T-cell (primary cell): ENCODE measurements at regions not wholly inside any gene's neighbourhood (a gene's known extent, or its start where the extent isn't known, plus 50 kb on each side); places are given as distances from the start of the nearest gene placed in this dataset.

ENCODE experiments used
- ATAC-seq, 4 experiments: fragments of 200-7000 bp in 3 of 4; fragments of 150-1000 bp in 1 of 4; cut with Tn5 transposase; replicated peaks in 1 of 4; 1 replicate in 3 of 4; 2 replicates in 1 of 4; pipeline ENCODE4 v1.10.0; 2021; ENCODE audit warnings: moderate library complexity in 3 of 4, mild to moderate bottlenecking in 2 of 4, moderate number of reproducible peaks in 1 of 4
- CTCF ChIA-PET, 2 donors: fragments of 300-600 bp; sonication (Branson Sonifier 250); formaldehyde crosslinking; loops; one replicate each; lab custom pipeline; 2022; ENCODE audit warnings: antibody characterized with exemption in 2 of 2; lab: Charles Lee
- POLR2A ChIA-PET, 2 donors: fragments of 300-600 bp; sonication (Branson Sonifier 250); formaldehyde crosslinking; loops; one replicate each; lab custom pipeline; 2022; ENCODE audit warnings: antibody characterized with exemption in 2 of 2; lab: Charles Lee
- DNase-seq, 35 experiments: peaks; one replicate each; pipeline versions ENCODE4 v3.0.0 to v3.0.0-alpha.2; 2013 to 2023
- H3K27ac ChIP-seq: one replicate; pipeline ENCODE4 v1.5.1; 2013; ENCODE audit warnings: low read length
- H3K27me3 ChIP-seq, 2 experiments: replicated peaks in 1 of 2; 1 replicate in 1 of 2; 2 replicates in 1 of 2; pipeline versions ENCODE4 v1.6.1 to v1.7.0; 2013; ENCODE audit warnings: low read length in 1 of 2, mixed read lengths in 1 of 2; ENCODE audit not compliant: control insufficient read depth in 2 of 2, insufficient read depth in 2 of 2; ENCODE audit errors: extremely low read depth in 1 of 2
- H3K36me3 ChIP-seq, 2 donors: 1 replicate in 1 of 2; 2 replicates in 1 of 2; pipeline versions ENCODE4 v1.6.1 to v1.7.0; 2013; ENCODE audit warnings: low read length in 1 of 2; ENCODE audit not compliant: control insufficient read depth in 2 of 2, insufficient read depth in 1 of 2; ENCODE audit errors: extremely low read depth in 1 of 2
- H3K4me1 ChIP-seq, 2 experiments: 1 replicate in 1 of 2; 2 replicates in 1 of 2; pipeline versions ENCODE4 v1.6.1 to v1.7.0; 2013; ENCODE audit warnings: low read length in 2 of 2, mixed read lengths in 1 of 2; ENCODE audit not compliant: insufficient read depth in 2 of 2, control insufficient read depth in 1 of 2; ENCODE audit errors: extremely low read depth in 1 of 2
- H3K4me3 ChIP-seq, 2 donors: 1 replicate in 1 of 2; 2 replicates in 1 of 2; pipeline versions ENCODE4 v1.5.1 to v1.7.0; 2013; ENCODE audit warnings: mild to moderate bottlenecking in 2 of 2, low read length in 1 of 2, moderate library complexity in 1 of 2; ENCODE audit not compliant: control insufficient read depth in 1 of 2; ENCODE audit errors: extremely low read depth in 1 of 2
- H3K9me3 ChIP-seq: 2 replicates; pipeline ENCODE4 v1.7.0; 2013
- H3K27ac Mint-ChIP-seq, 2 donors: one replicate each; pipeline ENCODE4 v1.8.0; 2020 to 2021; ENCODE audit warnings: mild to moderate bottlenecking in 2 of 2, mixed read lengths in 2 of 2
- H3K27me3 Mint-ChIP-seq, 2 donors: one replicate each; pipeline ENCODE4 v1.8.0; 2021 to 2022; ENCODE audit warnings: mixed read lengths in 2 of 2
- H3K36me3 Mint-ChIP-seq: one replicate; pipeline ENCODE4 v1.8.0; 2021; ENCODE audit warnings: mixed read lengths
- H3K4me1 Mint-ChIP-seq, 3 donors: one replicate each; pipeline ENCODE4 v1.8.0; 2020 to 2022; ENCODE audit warnings: mixed read lengths in 3 of 3, mild to moderate bottlenecking in 1 of 3
- H3K4me3 Mint-ChIP-seq, 3 donors: one replicate each; pipeline ENCODE4 v1.8.0; 2020 to 2022; ENCODE audit warnings: mild to moderate bottlenecking in 3 of 3, mixed read lengths in 3 of 3, moderate library complexity in 3 of 3
- H3K9me3 Mint-ChIP-seq, 3 donors: one replicate each; pipeline ENCODE4 v1.8.0; 2020 to 2022; ENCODE audit warnings: mixed read lengths in 3 of 3
- WGBS: methylation state at CpG from one replicate; pipeline ENCODE4 v1.1.5; 2013; ENCODE audit warnings: missing lambda C conversion rate; ENCODE audit not compliant: insufficient coverage; 5-methylcytosine and 5-hydroxymethylcytosine counted together

DNA sequence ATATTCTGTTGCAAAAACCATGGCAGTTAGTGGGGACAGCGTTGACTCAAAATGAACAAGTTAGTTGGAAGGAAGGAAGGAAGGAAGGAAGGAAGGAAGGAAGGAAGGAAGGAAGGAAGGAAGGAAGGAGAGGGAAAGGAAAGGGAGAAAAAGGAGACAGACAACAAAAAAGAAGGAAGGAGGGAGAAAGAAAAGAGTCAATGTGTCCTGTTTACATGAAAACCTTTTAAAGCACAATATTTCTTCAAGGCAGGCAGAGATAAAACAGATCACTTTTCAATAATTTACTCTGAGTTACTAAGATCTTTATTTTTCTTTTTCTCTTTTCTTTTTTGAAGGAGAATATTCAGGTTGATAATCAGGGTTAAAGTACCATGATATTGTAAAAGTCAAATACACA, 99.4 kb downstream of the CCER1 start:
- Mint-ChIP-seq H3K36me3 (no peaks in the 10 kb centered on the region), H3K27me3 (peaks cover 0 to 1% of the 10 kb centered on the region in 2 donors), H3K27ac (no peak overlapping the region), H3K4me1 (no peaks in the 10 kb centered on the region), H3K4me3 (no peak overlapping the region), H3K9me3 (no peaks in the 10 kb centered on the region)
- ATAC-seq: no peak
- no peaks in the 10 kb centered on the region for H3K4me1 ChIP-seq
- no peaks in the 10 kb centered on the region for H3K9me3 ChIP-seq
- CTCF ChIA-PET: interaction anchor here in 1 of 2 donors (0.7 kb wide), 1 partner anchor 328 kb away, joined by 3 read pairs; no protein-coding TSS in a partner anchor
- H3K36me3 ChIP-seq: no peaks in the 10 kb centered on the region
- peaks cover 0 to 2% of the 10 kb centered on the region in 2 experiments for H3K27me3 ChIP-seq
- POLR2A ChIA-PET: no interaction called here
- H3K4me3 ChIP-seq: no peak overlapping the region
- WGBS: no CpG with 5 or more reads among the region's 1 CpG
- no peak overlapping the region for H3K27ac ChIP-seq
- no peak for DNase-seq

DNA sequence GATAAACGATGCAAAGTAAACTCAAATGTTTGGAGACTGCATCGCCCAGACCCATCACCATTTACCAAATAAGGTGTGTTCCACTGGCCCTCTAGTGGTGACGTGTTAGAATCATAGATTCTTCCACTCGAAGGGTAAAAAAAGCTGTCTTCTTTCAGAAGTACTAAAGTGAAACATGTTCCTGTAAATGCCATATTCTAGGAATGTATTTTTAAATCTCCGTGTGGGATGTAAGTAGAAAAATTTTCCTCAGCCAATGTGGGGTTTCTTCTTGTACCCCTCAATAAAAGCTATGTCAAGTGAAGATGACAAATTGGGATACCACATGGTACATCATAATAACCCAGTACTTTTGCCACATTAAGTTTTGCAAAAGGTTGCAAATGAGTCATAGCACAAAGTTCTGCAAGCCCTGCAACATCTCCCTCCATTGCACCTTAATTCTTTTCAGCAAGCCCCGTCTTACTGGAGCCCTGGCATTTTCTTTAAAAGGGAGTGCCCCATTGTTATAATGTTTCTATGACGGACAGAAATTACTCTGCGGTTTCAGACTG, 100.8 kb downstream of the CCER1 start:
- Histone ChIP-seq H3K27ac (no peak overlapping the region), H3K4me1 (no peaks in the 10 kb centered on the region), H3K27me3 (peaks cover 0 to 4% of the 10 kb centered on the region in 2 experiments), H3K4me3 (no peak overlapping the region), H3K9me3 (no peaks in the 10 kb centered on the region), H3K36me3 (no peaks in the 10 kb centered on the region)
- WGBS: 79% methylated on average over 2 of the region's 8 CpGs
- no peaks in the 10 kb centered on the region for H3K9me3 Mint-ChIP-seq
- H3K36me3 Mint-ChIP-seq: no peaks in the 10 kb centered on the region
- POLR2A ChIA-PET: no interaction called here
- H3K4me1 Mint-ChIP-seq: no peaks in the 10 kb centered on the region
- H3K27ac Mint-ChIP-seq: no peak overlapping the region
- ATAC-seq (no peak), DNase-seq (peak in 1 of 35 experiments; percentile 29)
- H3K27me3 Mint-ChIP-seq: no peaks in the 10 kb centered on the region
- H3K4me3 Mint-ChIP-seq: no peak overlapping the region
- CTCF ChIA-PET: interaction anchor here (0.6 to 1.1 kb wide), 3 partner anchors 20 to 1311 kb away, joined by 3 to 10 read pairs (median 4); no protein-coding TSS in a partner anchor

GRCh38 chr12:90851800-90852718, 102.9 kb downstream of the CCER1 start:
- POLR2A ChIA-PET: no interaction called here
- Histone ChIP-seq H3K4me1 (no peaks in the 10 kb centered on the region), H3K36me3 (no peaks in the 10 kb centered on the region), H3K4me3 (no peak overlapping the region), H3K27ac (no peak overlapping the region), H3K9me3 (no peaks in the 10 kb centered on the region), H3K27me3 (peaks cover 0 to 4% of the 10 kb centered on the region in 2 experiments)
- no peak overlapping the region for H3K27ac Mint-ChIP-seq
- CTCF ChIA-PET: interaction anchor here in 1 of 2 donors (1.0 kb wide), 1 partner anchor 13 kb away, joined by 4 read pairs; no protein-coding TSS in a partner anchor
- DNase-seq (no peak), ATAC-seq (no peak)
- no peaks in the 10 kb centered on the region for H3K36me3 Mint-ChIP-seq
- H3K27me3 Mint-ChIP-seq: peaks cover 1 to 6% of the 10 kb centered on the region in 2 donors
- no peaks in the 10 kb centered on the region for H3K9me3 Mint-ChIP-seq
- 100% methylated on average over 1 of the region's 2 CpGs for WGBS
- H3K4me3 Mint-ChIP-seq: no peak overlapping the region
- H3K4me1 Mint-ChIP-seq: no peaks in the 10 kb centered on the region

DNA sequence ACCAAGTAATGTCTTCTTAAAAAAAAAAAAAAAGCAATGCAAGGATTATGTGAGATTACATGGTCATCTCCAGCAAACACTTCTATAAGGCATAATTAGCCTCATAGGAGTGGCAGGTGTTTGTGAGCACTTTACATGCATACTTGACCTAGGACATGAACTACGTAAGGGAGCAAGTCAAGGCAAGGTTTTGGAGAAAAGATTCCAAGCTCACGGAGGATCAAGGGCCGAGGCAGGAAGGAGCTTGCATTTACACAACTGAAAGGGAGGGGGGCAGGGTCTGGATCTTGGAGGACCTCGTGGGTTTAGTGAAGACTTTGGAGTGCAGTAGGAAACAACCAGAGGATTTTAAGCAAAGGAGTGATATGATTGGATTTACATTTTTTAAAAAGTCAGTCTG, 112.5 kb downstream of the CCER1 start:
- Histone ChIP-seq H3K4me1 (no peaks in the 10 kb centered on the region), H3K4me3 (no peak overlapping the region), H3K9me3 (no peaks in the 10 kb centered on the region), H3K36me3 (no peaks in the 10 kb centered on the region), H3K27ac (no peak overlapping the region), H3K27me3 (no peaks in the 10 kb centered on the region)
- WGBS: 76% methylated on average over 4 of the region's 4 CpGs
- ChIA-PET POLR2A (no interaction called here), CTCF (no interaction called here)
- peaks cover 0 to 8% of the 10 kb centered on the region in 2 donors for H3K27me3 Mint-ChIP-seq
- H3K9me3 Mint-ChIP-seq: no peaks in the 10 kb centered on the region
- no peaks in the 10 kb centered on the region for H3K4me1 Mint-ChIP-seq
- ATAC-seq (no peak), DNase-seq (no peak)
- H3K4me3 Mint-ChIP-seq: no peak overlapping the region
- no peaks in the 10 kb centered on the region for H3K36me3 Mint-ChIP-seq
- H3K27ac Mint-ChIP-seq: no peak overlapping the region

GRCh38 chr12:90841336-90841735, 113.6 kb downstream of the CCER1 start:
- H3K27ac ChIP-seq: no peak overlapping the region
- DNase-seq (no peak), ATAC-seq (no peak)
- POLR2A ChIA-PET: no interaction called here
- H3K9me3 ChIP-seq: no peaks in the 10 kb centered on the region
- H3K27me3 Mint-ChIP-seq: peaks cover 0 to 5% of the 10 kb centered on the region in 2 donors
- no peak overlapping the region for H3K4me3 Mint-ChIP-seq
- no peaks in the 10 kb centered on the region for H3K27me3 ChIP-seq
- H3K4me3 ChIP-seq: no peak overlapping the region
- no peaks in the 10 kb centered on the region for H3K36me3 ChIP-seq
- no peak overlapping the region for H3K27ac Mint-ChIP-seq
- no peaks in the 10 kb centered on the region for H3K36me3 Mint-ChIP-seq
- no peaks in the 10 kb centered on the region for H3K4me1 ChIP-seq
- H3K4me1 Mint-ChIP-seq: no peaks in the 10 kb centered on the region
- no peaks in the 10 kb centered on the region for H3K9me3 Mint-ChIP-seq
- CTCF ChIA-PET: no interaction called here

DNA sequence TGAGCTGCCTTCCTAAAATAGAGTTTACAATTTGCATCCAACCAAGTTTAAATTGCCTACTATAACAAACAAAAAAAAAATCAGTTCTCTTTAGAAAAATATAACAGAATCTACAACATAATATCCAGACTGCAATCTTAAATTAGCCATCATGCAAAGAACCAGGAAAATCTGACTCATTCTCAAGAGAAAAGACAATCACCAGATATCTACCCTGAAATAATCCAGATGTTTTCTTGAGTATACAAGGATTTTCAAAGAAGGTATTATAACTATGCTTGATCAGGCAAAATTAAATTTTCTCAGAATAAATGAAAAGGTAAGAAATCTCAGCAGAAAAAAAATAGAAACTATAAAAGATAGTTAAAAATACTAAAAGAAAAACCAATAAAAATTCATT, 115.6 kb downstream of the CCER1 start:
- POLR2A ChIA-PET: no interaction called here
- DNase-seq (no peak), ATAC-seq (no peak)
- H3K27me3 ChIP-seq: no peaks in the 10 kb centered on the region
- no peak overlapping the region for H3K27ac ChIP-seq
- H3K27ac Mint-ChIP-seq: no peak overlapping the region
- H3K9me3 ChIP-seq: no peaks in the 10 kb centered on the region
- no peaks in the 10 kb centered on the region for H3K4me1 Mint-ChIP-seq
- no peak overlapping the region for H3K4me3 Mint-ChIP-seq
- no peaks in the 10 kb centered on the region for H3K4me1 ChIP-seq
- CTCF ChIA-PET: no interaction called here
- H3K36me3 Mint-ChIP-seq: no peaks in the 10 kb centered on the region
- H3K36me3 ChIP-seq: no peaks in the 10 kb centered on the region
- peaks cover 0 to 5% of the 10 kb centered on the region in 2 donors for H3K27me3 Mint-ChIP-seq
- no peak overlapping the region for H3K4me3 ChIP-seq
- H3K9me3 Mint-ChIP-seq: no peaks in the 10 kb centered on the region
